ENCODE measurements at regions not wholly inside any gene's neighbourhood (a gene's known extent, or its start where the extent isn't known, plus 50 kb on each side); places are given as distances from the start of the nearest gene placed in this dataset.
"Not testable (repeated sequence)": the region's sequence is repeated elsewhere in the genome, so short reads cannot be mapped to it uniquely, and the experiment has no call there.

DNA sequence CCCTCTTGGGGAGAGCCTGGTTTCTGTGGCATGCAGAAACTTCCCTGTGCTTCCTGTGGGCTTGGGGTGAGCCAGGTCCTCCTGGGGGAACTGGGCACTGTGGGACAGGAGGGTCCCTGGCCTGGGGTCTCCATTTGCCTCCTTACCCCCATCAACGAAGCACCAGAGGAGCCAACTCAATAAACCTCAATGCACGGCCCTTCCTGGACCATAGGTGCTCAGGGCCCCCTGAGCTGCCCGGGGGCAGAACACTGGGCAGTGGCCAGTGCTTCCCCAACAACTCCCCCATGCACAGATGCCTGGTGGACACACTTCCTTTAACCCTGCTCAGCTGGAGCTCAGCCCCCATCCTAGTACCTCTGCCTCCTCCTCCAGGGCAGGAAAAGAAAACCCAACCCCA lies 214.7 kb downstream of the POTEG start:
- intact Hi-C loops (cut with DNase I); H3K36me3 ChIP-seq; DNase-seq; H3K4me1 ChIP-seq; H3K27ac ChIP-seq; H3K4me3 ChIP-seq; H3K27me3 ChIP-seq; ATAC-seq; H3K9me3 ChIP-seq: not testable (repeated sequence)
- no CpG with 5 or more reads among the region's 3 CpGs for WGBS (ENCODE audit: insufficient coverage, low coverage, low lambda C conversion rate, missing lambda C conversion rate)

DNA sequence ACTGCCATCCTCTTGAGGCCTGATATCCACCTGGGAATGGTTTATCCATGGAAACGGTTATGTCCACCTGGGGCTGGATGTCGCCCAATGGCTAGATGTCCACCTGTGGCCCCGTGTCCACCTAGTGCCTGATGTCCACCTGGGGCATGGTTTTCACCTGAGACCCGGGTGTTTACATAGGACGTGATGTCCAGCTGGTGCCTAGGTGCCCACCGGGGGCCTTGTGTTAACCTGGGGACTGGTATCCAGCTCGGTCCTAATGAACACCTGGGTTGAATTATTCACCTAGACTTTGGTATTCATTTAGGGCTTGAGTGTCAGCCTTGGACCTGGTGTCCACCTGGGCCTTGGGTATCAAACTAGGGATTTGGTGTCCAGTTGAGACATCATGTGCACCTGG lies 202.7 kb downstream of the POTEG start:
- H3K27ac ChIP-seq; H3K4me3 ChIP-seq; ATAC-seq; intact Hi-C loops (cut with DNase I); H3K4me1 ChIP-seq; H3K27me3 ChIP-seq; DNase-seq; H3K9me3 ChIP-seq; H3K36me3 ChIP-seq: not testable (repeated sequence)
- whole genome bisulfite sequencing (ENCODE audit: insufficient coverage, low coverage, low lambda C conversion rate, missing lambda C conversion rate): no CpG with 5 or more reads among the region's 7 CpGs

DNA sequence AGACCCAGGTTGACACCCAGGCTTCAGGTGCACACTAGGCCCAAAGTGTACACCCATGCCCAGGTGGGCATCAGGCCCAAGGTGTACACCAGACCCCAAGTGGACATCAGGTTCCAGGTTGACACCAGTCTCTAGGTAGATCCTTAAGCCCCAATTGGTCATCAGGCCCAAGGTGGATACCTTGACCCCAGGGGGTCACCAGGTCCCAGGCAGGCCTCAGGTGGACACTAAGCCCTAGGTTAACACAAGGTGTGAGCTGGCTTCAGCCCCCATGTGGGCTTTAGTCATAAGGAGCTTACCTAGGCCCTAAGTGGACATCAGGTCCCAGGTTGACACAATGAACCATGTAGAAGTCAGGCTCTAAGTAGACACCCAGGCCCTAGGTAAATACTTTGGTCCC lies 200.1 kb downstream of the POTEG start:
- H3K4me1 ChIP-seq; ATAC-seq; intact Hi-C loops (cut with DNase I); H3K9me3 ChIP-seq; H3K27me3 ChIP-seq; DNase-seq; H3K36me3 ChIP-seq; H3K27ac ChIP-seq; H3K4me3 ChIP-seq: not testable (repeated sequence)

DNA sequence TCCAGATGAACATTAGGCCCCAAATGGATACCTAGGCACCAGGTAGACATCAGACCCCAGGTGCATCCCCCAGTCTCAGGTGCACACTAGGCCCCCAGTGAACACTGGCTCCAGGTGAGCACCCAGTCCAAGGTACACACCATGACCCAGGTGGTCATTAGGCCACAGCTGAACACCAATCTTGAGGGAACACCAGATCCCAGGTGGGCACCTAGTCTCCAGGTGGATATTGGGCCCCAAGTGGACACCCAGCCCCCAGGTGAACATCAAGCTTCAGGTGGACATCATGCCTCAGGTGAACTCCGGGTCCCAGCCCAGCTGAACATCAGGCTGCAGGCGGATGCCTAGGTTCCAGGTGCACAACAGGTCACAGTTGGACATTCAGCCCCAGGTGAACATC lies 196.5 kb downstream of the POTEG start:
- H3K36me3 ChIP-seq; H3K9me3 ChIP-seq; ATAC-seq; DNase-seq; H3K4me3 ChIP-seq; H3K27ac ChIP-seq; H3K4me1 ChIP-seq; intact Hi-C loops (cut with DNase I); H3K27me3 ChIP-seq: not testable (repeated sequence)
- no CpG with 5 or more reads among the region's 2 CpGs for WGBS (ENCODE audit: insufficient coverage, low coverage, low lambda C conversion rate, missing lambda C conversion rate)

DNA sequence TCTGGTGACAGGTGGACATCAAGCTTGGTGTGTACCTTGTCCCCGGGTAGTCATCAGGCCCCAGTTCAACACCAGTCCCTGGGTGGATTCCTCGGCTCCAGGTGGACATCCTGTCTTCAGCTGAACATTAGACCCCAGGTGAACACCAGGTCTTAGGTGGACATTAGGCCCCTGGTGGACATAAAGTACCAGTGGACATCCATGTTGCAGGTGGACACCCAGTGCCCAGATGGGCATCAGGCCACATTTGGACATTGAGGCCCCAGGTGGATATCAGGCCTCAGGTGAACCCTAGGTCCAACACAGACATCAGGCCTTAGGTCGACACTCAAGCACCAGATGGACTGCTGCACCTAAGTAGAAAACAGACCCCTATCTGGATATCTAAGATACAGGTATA lies 195.6 kb downstream of the POTEG start:
- H3K27ac ChIP-seq; H3K4me1 ChIP-seq; intact Hi-C loops (cut with DNase I); H3K9me3 ChIP-seq; H3K4me3 ChIP-seq; ATAC-seq; H3K27me3 ChIP-seq; H3K36me3 ChIP-seq; DNase-seq: not testable (repeated sequence)
- no CpG with 5 or more reads among the region's 3 CpGs for WGBS (ENCODE audit: insufficient coverage, low coverage, low lambda C conversion rate, missing lambda C conversion rate)

DNA sequence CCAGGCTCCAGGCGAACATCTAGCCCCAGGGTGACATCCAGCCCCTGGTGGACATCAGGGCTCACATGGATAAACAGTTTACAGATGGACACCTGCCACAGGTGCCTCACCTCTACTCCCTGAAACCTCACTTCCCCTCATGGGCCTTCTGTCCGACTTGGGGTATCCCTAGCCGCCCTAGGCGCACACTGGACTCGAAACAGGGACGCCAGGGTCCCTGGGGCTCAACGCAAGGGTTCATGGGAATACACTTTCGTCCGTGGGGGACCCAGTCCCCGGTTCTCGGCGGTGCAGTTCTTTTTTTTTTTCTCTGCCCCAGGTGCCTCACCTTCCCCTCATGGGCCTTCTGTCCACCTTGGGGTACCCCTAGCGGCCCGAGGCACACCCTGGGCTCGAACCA lies 194.2 kb downstream of the POTEG start:
- WGBS (ENCODE audit: insufficient coverage, low coverage, low lambda C conversion rate, missing lambda C conversion rate): no CpG with 5 or more reads among the region's 15 CpGs
- DNase-seq; intact Hi-C loops (cut with DNase I): not testable (repeated sequence)

DNA sequence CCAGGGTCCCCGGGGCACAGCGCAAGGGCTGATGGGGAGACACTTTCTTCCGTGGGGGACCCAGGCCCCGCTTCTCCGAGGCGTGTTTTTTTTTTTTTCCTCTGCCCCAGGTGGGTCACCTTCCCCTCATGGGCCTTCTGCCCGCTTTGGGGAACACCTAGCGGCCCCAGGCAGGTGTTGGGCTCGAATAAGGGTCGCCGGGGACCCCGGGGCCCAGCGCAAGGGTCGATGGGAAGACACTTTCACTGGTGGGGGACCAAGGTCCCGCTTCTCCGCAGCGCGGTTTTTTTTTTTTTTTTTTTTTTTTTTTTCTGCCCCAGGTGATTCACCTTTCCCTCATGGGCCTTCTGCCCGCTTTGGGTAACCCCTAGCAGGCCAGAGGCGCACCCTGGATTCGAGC lies 193.8 kb downstream of the POTEG start:
- H3K36me3 ChIP-seq; H3K4me3 ChIP-seq; DNase-seq; H3K4me1 ChIP-seq; H3K27ac ChIP-seq; ATAC-seq; H3K27me3 ChIP-seq; H3K9me3 ChIP-seq; intact Hi-C loops (cut with DNase I): not testable (repeated sequence)
- WGBS (ENCODE audit: insufficient coverage, low coverage, low lambda C conversion rate, missing lambda C conversion rate): no CpG with 5 or more reads among the region's 21 CpGs

More for the DNA sequence above, 194.2 kb downstream of the POTEG start:
- not testable (repeated sequence) for ATAC-seq, H3K27me3 ChIP-seq, H3K4me1 ChIP-seq, H3K9me3 ChIP-seq, H3K27ac ChIP-seq, H3K36me3 ChIP-seq, H3K4me3 ChIP-seq

DNA sequence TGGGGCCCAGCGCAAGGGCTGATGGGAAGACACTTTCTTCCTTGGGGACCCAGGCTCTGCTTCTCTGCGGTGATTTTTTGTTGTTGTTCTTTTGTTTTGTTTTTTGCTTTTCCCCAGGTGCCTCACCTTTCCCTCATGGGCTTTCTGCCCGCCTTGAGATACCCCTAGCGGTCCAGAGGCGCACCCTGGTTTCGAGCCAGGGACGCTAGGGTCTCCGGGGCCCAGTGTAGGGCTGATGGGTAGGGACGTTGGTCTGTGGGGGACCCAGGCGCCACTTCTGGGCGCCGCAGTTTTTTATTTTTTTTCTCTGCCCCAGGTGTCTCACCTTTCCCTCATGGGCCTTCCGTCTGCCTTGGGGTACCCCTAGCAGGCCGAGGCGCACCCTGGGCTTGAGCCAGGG lies 192.7 kb downstream of the POTEG start:
- ATAC-seq; H3K36me3 ChIP-seq; H3K9me3 ChIP-seq; H3K27me3 ChIP-seq; H3K4me1 ChIP-seq; H3K27ac ChIP-seq; DNase-seq; intact Hi-C loops (cut with DNase I); H3K4me3 ChIP-seq: not testable (repeated sequence)
- 60% methylated on average over 2 of the region's 15 CpGs for WGBS (ENCODE audit: insufficient coverage, low coverage, low lambda C conversion rate, missing lambda C conversion rate)

DNA sequence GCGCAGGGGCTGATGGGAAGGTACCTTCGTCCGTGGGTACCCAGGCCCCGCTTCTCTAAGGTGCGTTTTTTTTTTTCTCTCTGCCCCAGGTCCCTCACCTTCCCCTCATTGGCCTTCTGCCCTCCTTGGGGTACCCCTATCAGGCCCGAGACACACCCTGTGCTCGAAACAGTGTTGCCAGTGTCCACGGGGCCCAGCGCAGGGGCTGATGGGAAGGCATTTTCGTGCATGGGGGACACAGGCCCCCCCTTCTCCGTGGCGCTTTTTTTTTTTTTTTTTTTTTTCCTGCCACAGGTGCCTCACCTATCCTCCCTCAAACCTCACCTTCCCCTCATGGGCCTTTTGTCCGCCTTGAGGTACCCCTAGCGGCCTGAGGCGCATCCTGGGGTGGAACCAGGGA lies 191.6 kb downstream of the POTEG start:
- H3K27me3 ChIP-seq; H3K4me1 ChIP-seq; ATAC-seq; H3K4me3 ChIP-seq; H3K27ac ChIP-seq; H3K36me3 ChIP-seq; DNase-seq; H3K9me3 ChIP-seq; intact Hi-C loops (cut with DNase I): not testable (repeated sequence)
- WGBS (ENCODE audit: insufficient coverage, low coverage, low lambda C conversion rate, missing lambda C conversion rate): no CpG with 5 or more reads among the region's 15 CpGs

DNA sequence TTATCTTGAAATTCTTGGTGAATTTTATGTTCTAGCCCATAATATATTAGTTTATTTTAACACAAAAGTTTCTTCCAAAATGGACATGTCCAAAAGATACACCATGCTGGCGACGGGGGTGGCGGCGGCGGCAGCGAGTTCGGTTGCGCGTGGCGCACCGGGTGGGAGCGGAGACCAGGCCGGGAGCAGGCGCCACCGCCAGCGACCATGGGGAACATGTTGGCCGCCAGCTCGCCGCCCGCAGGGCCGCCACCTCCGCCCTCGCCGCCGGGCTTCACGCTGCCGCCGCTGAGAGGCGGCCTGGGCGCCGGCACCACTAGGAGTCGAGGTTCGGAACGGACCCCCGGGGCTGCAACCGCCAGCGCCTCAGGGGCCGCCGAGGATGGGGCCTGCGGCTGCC lies 167.2 kb downstream of the POTEG start:
- H3K9me3 ChIP-seq; DNase-seq; H3K36me3 ChIP-seq; H3K4me3 ChIP-seq; H3K4me1 ChIP-seq; H3K27me3 ChIP-seq; intact Hi-C loops (cut with DNase I); H3K27ac ChIP-seq: not testable (repeated sequence)
- ATAC-seq: peak in 1 of 4 donors; percentile 71
- WGBS (ENCODE audit: insufficient coverage, low coverage, low lambda C conversion rate, missing lambda C conversion rate): 60% methylated on average over 2 of the region's 40 CpGs

DNA sequence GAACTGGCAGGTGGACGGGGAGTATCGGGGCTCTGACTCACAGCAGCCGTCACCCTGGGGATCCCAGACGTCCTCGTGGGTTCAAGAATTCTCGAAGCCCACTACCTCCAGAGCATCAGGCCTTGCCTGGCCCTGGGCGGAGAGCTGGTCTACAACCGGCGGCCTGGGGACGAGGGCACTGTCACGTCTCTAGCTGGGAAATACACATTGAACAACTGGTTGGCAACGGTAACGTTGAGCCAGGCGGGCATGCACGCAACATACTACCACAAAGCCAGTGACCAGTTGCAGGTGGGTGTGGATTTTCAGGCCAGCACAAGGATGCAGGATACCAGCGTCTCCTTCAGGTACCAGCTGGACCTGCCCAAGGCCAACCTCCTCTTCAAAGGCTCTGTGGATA lies 166.5 kb downstream of the POTEG start:
- ATAC-seq: peak in 1 of 4 donors; percentile 43
- peak in 2 of 3 donors; percentile 31 to 45 for DNase-seq
- intact Hi-C loops (cut with DNase I): not testable (repeated sequence)

DNA sequence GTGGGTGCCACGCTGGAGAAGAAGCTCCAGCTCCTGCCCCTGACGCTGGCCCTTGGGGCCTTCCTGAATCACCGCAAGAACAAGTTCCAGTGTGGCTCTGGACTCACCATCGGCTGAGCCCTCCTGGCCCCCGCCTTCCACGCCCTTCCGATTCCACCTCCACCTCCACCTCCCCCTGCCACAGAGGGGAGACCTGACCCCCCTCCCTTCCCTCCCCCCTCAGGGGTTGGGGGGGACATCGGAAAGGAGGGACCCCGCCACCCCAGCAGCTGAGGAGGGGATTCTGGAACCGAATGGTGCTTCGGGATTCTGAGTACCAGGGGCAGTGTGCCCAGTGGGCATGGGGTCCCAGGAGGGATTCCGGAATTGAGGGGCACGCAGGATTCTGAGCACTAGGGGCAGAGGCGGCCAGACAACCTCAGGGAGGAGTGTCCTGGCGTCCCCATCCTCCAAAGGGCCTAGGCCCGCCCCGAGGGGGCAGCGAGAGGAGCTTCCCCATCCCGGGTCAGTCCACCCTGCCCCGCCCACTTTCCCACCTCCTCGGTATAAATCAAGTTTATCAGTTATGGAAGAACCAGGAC lies 166.0 kb downstream of the POTEG start:
- H3K27ac ChIP-seq; H3K4me3 ChIP-seq; intact Hi-C loops (cut with DNase I); DNase-seq; H3K36me3 ChIP-seq; H3K27me3 ChIP-seq; H3K4me1 ChIP-seq; H3K9me3 ChIP-seq: not testable (repeated sequence)
- 40% methylated on average over 1 of the region's 21 CpGs for WGBS (ENCODE audit: insufficient coverage, low coverage, low lambda C conversion rate, missing lambda C conversion rate)
- ATAC-seq: peak in 2 of 4 donors; percentile 28 to 60

More for the DNA sequence above, 166.5 kb downstream of the POTEG start:
- not testable (repeated sequence) for H3K9me3 ChIP-seq, H3K4me1 ChIP-seq, H3K4me3 ChIP-seq, H3K27ac ChIP-seq, H3K36me3 ChIP-seq, H3K27me3 ChIP-seq
- 90% methylated on average over 8 of the region's 16 CpGs for WGBS (ENCODE audit: insufficient coverage, low coverage, low lambda C conversion rate, missing lambda C conversion rate)

Measured in right lobe of liver (tissue), 6 donors.